Activated T-cell treated with anti-CD3 and anti-CD28 coated beads for 24 hours (primary cell): ENCODE measurements at regions not wholly inside any gene's neighbourhood (a gene's known extent, or its start where the extent isn't known, plus 50 kb on each side); places are given as distances from the start of the nearest gene placed in this dataset.
"Not testable (repeated sequence)": the region's sequence is repeated elsewhere in the genome, so short reads cannot be mapped to it uniquely, and the experiment has no call there.

Experiments
- DNase-seq: peaks from one replicate; pipeline ENCODE4 v3.0.0-alpha.2; 2020; ENCODE audit warnings: low read depth

DNA sequence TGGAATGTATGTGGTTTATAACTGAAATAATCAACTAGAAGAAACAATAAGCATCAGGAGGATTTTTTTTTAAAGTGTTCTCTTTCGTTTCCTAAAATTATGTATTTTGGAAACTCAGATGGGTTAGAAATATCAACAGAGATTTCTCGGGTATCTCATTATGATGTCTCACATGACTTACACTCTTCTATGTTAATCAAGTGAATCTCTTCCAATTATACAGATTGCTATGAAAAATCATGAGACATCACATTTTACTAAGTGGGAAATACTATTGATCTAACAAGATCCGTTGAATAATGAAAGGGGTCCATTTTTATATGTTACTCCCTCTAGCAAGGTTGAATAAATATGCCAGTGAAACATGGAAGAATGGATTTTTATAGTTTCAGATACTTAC lies 54.7 kb upstream of the NRIP1 start:
- no peak for DNase-seq

DNA sequence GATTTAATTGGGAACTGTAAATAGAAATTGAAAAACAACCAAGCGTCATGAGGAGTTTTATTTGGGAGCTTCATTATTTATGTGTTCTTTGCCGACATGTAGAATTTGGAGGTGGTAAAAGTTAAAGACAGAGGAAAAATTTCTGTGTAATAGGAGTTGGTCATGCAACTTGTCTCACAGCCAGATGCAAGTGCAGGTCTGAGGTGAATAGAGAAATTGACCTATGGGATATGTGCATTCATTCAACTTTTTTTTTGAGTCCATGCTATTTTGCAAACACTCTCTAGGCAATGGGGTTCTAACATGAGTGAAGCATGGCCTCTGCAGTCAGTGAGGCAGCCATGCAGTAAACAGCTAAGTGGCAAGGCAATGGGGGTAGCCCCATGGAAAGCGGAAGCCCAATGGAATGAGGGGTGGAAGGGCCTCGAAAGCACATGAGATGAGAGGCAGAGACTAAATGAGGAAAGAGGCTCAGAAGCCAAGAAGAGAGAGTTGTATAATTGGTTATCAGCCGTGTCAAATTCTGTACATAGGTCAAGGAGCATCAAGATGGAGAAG lies 56.4 kb upstream of the NRIP1 start:
- DNase-seq, result no peak

DNA sequence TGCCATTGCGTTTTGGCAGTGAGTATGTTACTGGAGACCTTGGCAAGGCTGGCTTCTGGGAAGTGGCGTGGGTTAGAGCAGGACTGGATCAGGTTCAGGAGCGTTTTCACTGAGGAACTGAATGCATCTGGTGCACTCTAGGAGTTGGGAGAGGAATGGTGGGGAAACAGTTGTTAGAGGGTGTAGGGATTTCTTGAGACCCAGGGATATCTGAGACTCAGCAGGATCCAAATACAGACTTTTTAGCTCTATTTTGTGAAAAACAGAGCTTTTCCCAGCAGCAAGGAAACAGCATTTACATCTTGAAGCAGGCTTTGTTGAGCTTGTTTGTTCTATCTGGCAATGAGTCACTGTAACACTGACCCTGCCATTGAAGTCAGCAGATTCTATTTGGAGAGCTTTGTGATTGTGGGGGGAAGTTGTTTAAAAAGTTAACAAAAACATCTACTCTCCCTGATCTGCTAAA lies 56.9 kb upstream of the NRIP1 start:
- DNase-seq, result no peak

DNA sequence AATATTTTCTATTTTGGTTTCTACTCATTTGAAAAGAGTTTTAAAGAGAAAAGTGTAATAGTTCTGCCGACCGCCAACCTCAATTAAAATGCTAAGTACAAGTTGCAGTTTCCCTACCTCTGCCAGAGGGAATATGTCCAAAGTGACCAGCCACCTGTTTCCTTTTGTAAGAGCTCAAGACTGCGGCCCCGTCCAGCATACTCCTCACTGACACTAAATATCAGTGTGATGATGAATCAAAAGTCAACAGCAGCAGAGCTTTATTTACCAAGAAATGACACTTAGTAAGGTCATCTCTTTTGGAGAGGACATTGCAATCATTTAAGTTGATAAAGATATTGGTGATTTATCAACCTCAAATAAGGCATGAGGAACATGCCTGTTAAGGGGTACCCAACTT lies 57.4 kb upstream of the NRIP1 start:
- DNase-seq, result no peak

DNA sequence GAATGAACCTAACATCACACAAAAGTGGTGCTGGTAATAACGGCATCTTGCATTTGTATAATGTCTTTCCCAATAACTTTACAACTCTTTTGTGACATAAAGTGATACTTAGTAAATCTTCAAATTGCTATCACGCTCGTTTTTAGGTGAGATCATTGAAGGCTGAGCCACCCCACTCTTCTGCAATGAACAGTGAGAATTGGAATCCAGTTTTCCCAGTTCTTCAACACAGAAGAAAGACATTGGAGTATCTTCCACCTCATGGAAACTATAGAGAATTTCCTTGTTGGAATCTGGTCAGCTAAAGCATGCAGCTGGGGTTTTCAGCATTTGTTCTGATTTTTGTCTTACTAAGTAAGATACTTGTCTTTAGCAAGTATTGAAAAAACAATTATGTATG lies 59.9 kb upstream of the NRIP1 start:
- no peak for DNase-seq

DNA sequence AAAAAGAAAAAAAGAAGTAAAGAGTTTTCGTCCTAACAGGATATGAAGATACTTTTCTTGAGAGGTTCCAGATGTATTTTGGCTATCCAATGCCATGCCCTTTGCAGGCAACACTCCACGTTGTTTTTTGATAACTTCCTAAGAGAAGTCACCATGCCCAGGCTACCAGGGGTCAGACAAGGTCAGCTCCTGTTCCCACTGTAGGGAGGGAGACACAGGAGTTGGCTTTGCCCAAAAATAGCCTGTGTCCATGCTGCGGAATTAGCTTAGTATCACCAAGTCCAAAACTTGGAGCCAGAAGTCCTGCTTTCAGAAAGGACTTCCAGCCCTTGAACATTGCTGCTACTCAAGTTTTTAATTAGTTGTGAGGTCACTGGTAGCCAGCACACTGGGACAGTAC lies 62.1 kb upstream of the NRIP1 start:
- DNase-seq, result no peak

DNA sequence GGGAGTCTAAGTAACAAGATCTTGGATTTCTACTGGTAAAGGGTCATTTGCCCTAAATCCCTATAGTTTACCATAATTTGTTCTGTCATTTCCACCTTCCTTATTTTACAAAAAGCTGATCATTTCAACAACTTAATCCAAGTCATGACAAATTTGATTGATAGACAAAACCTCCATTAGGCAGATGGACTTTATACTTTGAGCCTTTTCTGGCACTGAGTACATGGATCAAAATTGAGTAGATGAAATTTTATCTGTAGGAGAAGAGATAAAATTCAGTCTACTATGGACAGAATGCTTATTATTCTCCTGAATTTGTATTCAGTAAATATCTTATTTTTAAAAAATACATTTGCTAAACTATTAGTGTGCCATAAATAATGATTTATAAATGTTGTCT lies 62.6 kb upstream of the NRIP1 start:
- DNase-seq, result no peak

DNA sequence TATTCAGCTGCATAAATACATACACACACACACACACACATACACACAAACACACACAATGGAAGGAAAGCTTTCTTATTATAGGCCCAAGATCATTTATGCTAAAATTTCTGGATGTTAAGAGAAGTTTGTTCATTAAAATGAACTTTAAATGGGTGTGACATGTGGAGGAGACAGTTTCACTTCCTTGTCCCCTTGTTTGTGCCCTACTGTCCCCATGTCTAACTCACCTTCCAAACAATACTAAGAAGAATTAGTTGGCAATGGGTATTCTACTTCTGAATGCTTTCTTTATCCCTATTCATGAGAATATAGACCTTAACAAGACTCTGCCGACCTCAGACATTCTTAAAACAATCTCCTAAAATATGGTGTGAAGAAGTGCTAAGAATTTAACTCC lies 63.5 kb upstream of the NRIP1 start:
- DNase-seq, result no peak

DNA sequence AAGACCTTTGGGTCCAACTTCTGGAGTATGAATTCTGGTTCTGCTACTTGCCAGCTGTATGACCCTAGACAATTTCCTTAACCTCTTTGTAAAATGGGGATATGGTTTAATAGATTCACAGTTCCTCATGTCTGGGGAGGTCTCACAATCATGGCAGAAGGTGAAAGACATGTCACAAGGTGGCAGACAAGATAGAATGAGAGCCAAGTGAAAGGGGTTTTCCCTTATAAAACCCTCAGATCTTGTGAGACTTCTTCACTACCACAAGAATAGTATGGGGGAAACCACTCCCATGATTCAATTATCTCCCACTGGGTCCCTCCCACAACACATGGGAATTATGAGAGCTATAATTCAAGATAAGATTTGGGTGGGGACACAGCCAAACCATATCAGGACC lies 63.9 kb upstream of the NRIP1 start:
- not testable (repeated sequence) for DNase-seq

DNA sequence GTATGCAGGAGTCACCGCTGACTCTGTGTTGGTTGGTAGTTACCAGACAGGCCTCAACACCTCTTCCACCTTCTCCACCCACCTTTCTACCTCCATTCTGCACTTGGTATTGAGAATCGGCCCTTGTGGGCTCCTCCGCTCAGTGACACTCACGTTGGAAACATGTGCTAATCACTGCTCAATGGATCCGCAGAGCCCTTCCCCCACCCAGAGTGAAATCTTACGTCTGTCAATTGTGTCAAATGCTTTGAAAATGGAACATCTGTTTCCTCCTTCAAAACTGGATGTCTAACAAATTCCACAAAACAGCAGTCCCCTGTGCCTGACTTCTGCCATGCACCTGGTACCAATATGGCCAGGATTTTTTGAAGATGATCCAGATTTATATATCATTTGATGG lies 65.5 kb upstream of the NRIP1 start:
- no peak for DNase-seq

DNA sequence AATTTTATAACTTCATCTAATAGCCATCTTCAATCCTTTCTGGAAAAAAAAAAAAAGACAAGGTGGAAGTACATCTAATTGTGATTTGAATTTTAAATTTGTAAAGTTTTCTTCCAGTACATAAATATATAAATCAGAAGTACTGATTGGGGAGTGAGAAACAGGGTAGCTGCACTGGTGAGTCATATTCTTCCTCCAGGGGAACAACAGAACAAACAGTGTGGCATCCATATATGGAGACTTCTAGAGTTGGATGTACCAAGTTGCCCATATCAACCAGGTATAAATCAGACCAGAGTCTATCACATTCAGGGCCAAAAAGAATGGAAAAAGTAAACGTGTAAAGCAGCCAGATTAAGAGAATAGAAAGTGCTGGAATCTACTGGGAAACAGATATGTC lies 66.0 kb upstream of the NRIP1 start:
- no peak for DNase-seq

DNA sequence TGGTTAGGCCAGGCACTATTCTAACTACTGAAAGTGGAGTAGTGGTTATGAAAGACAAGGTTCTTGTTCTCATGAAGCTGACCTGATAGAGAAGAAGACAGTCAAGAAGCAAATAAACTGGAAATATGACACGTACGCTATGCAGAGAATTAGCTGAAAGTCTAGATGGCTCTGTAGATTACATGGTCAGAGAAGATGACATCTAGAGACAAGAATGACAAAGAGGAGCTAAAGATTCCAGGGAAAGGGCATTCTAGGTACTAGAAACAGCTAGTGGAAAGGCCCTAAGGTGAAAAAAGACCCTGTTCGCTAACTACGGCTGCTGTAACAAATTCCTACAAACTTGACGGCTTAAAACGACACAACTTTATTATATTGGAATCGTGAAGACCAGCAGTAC lies 68.0 kb upstream of the NRIP1 start:
- DNase-seq, result no peak

DNA sequence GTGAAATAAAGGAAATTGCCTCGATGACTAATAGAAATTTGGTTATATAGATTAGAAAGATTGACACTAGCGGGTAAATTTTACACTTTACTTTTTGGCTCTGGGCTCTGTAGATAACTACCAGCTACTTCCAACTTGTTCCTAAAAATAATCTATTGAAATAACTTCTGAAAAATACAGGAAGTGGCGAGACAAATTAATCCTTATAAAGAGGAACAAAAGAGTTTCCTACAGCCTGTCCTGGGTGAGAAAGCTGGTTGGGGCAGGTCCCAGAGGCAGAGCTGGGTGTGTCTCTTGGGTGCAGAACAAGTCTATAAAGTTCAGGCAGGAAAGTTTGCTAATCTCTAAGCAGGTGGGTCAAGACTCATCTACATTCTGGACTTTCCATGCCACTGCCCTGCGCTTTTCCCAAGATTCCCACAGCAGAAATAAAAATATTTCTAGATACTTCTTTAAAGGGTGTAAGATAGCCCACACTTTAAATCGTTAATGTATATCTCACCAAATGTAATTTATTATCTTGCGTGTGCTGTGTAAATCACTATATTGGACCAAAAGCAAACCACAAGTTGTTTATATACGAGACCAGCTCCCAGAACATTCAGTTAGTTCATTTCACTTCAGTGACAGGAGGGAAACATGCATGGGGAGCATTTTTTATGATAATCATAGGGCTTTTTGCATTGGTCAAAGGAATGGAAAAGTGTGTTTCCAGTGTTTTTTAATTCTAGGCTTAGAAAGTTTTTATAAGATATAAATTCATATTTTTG lies 70.1 kb upstream of the NRIP1 start:
- DNase-seq, result no peak

DNA sequence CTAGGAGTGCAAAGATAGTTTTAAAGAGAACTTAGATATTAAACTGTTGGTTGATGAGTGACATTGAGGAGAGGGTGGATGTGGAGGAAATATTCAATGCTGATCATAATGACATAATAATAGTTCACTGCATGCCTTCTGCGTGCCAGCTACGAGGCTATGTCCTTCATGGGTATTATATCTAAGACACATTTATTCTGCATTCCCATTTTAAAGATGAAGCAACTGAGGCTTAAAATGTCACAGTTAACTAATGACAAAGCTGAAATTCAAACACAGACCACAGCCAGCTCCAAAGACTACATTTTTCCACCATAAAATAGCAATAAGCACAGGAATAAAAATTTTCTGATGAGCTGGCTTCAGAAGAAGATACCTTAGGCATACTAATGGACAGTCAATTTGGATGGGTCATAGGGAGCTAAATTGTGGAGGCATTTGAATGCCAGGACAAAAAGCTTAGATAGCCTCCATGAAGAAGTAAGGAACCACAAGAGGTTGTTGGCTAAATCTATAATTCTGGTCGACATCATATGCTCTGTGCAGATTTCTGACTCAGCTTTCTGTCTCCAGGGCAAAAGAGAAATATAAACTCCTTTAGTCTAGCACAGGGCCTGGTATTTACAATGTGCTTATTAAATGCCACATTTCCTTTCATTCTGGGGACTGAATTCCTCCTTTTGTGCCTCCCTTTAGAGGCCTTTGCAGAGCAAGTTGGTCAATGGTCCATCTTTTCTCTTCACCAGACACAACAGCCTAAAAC lies 71.2 kb upstream of the NRIP1 start:
- no peak for DNase-seq

DNA sequence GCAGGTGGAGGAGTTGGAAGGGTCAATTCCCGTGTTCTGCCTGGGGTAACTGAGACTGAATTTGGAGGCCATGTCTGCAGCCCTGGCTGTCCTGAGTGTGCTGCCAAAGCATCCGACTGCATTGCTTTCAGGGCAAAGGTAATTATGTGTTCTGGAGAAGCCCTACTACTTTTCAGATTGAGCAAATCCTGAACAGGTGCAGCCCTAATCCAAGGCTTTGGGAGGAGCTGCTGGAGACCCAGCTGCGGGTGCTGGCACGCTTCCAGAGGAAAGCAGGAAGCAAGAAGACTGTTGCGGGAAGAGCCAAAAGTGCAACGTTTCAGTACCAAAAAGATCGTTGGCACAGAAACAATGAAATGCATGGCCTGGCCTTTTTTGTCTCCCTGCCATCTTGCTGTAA lies 73.7 kb upstream of the NRIP1 start:
- no peak for DNase-seq

DNA sequence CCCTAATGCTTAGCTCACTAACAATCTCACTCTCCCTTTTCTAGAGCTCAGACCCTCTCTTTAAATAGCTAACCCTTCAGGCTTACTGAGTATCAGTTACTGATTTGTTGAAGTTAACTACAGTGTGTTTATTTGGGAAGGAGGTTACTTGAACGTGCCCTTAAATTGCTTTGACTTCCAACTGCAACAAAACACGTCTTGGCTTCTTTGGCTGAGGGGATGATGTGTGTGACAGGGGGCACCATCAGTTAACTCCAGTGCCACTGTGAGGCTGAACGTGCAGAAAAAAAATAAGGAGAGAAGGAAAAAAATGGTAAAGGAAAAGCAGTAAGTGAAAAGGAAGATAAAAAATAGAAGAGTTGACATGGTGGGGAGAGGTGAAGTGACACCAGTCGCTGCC lies 75.1 kb upstream of the NRIP1 start:
- no peak for DNase-seq

DNA sequence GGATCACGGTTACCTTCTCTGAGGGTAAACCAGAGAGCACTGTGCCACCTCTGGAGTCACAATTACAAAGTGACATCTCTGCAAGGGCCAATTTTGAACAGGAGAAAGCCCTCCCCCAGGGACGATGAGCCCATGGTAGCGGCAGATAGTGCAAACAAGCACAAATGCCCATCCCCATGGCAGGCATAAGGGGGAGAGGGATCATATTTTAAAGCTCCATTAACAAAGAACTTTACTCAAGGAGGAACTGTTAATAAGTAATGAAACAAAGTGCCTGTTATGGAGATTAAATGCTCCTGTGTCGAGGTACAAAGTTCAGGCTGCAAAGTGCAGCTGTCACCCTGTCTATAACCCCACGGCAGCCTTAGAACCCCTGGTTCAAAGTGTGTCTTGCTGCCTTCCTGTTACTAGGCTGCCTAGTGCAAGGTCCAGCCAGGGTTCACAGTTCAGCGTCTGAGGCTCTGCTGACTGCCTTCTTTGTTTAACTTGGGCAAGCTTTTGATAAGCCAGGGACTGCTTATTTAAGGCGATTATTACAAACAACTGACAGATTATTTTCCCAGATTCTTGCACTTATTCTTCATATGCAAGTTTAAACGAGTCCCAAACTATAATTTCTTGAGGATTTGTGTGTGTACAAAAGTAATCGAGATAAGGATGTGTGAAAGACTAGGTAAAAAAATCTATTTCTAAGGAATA lies 75.7 kb upstream of the NRIP1 start:
- DNase-seq, result no peak

DNA sequence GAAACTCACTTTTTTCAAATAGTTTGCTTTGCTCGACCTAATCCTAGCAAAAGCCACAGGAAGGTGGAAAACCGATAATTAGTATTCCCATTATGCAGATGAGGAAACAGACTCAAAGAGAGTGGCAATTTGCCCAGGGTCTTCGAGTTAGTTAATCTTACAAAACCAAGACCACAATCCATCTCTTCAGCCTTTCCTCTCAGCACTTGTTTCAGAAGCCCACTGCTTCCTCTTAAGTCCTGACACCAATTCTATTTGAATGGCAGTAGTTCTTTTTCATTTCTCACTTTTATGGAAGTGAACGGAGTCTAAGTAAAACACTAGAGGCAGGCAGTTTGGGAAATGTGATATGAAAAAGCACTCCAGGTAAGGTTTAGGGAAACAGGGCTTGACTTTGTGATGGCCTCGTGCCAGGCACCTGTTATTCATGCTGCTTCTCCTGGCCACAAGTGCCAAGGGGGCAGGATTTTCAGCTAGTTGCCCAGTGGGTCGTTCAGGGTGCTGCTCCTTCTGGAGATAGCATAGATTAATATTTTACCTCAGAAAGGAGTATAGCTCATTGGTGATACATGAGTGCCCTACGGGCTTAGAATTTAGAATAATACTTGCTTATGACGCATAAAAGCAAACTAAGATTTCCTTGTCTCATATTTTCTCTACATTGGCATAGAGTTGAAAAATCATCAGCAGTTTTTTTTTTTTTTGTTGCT lies 76.6 kb upstream of the NRIP1 start:
- DNase-seq, result no peak

DNA sequence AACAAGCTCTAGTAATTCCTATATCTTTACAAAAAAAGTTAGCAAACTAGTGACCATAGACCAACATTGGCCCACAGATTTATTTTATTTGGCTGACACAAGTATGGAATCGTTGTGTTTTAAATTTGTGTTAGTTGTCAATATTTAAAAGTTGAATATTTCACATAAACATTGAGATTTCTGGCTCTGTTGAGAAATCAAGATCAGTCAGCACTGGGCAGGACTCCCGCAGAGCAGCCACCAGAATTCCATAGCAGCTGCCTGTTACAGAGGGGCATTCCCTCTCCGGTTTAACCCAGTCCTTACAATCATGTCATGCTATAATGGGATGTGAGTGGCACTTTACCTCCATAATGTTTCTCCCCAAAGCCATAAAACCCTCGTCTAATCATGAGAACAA lies 79.2 kb upstream of the NRIP1 start:
- no peak for DNase-seq

DNA sequence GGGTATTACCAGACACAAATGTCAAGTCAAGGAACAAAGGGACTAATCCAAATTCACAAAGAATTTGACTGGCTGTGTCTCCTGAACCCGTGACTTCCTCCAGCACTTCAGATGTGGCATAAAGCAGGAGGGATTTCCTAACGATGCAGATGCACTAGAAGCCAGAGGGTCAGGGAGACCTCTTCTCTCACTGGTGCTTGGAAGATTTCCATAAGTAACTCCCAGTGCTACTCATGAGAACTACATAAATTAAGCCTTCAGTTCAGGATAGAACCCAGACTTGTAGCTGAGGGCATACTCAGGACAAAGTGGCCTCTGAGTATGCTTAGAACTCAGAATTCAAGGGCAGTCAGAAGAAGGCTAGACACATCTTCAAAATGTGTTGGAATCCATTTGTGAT lies 83.6 kb upstream of the NRIP1 start:
- no peak for DNase-seq

DNA sequence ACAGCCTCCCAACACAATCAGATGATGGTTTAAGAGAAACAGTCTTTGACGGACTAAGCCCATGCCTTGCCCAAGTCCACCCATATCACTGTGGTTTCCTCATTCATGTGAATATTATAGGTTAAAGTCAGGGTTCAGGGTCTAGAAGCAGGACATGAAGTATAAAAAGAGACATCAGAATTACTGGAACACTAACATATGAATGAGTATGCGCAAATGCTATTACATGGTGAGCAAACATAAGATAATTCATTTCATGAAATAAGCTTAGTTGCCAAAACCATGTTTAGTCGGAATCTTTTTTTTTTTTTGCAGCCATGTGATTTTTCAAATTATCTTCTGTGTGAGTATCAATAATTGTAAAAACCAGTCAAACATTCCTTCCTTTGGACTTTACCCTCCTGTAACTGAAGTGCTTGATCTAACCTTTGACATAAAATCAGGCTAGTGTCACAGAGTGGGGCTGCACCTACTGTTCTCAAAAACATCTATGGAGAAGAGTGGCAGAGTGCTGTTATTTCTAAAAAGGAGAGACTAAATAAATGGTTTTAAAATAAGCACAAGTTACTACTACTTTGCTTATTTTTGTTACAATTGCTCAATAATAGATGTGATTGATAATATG lies 84.9 kb upstream of the NRIP1 start:
- no peak for DNase-seq
